Endodermal cell (in vitro differentiated cells): ENCODE measurements at regions not wholly inside any gene's neighbourhood (a gene's known extent, or its start where the extent isn't known, plus 50 kb on each side); places are given as distances from the start of the nearest gene placed in this dataset.

ENCODE experiments used
- DNase-seq: peaks from one replicate; pipeline ENCODE4 v3.0.0-alpha.2; 2017
- H3K27ac ChIP-seq: 2 replicates; pipeline ENCODE4 v1.5.1; 2013; ENCODE audit warnings: mild to moderate bottlenecking, low read depth, low read length, moderate library complexity
- H3K27me3 ChIP-seq: 2 replicates; pipeline ENCODE4 v1.6.1; 2013; ENCODE audit warnings: mild to moderate bottlenecking, low read length, moderate library complexity; ENCODE audit not compliant: insufficient read depth, control insufficient read depth, poor library complexity, severe bottlenecking
- H3K36me3 ChIP-seq: 2 replicates; pipeline ENCODE4 v1.7.0; 2013; ENCODE audit warnings: mild to moderate bottlenecking, low read length, moderate library complexity; ENCODE audit not compliant: control insufficient read depth, insufficient read depth
- H3K4me1 ChIP-seq: one replicate; pipeline ENCODE4 v1.7.0; 2013; ENCODE audit warnings: low read length; ENCODE audit not compliant: control insufficient read depth, insufficient read depth
- H3K4me3 ChIP-seq: 2 replicates; pipeline ENCODE4 v1.5.1; 2013; ENCODE audit warnings: mild to moderate bottlenecking, low read length, moderate library complexity
- H3K9ac ChIP-seq: 2 replicates; pipeline ENCODE4 v1.6.1; 2013; ENCODE audit warnings: mild to moderate bottlenecking, low read length, moderate library complexity; ENCODE audit not compliant: poor library complexity, severe bottlenecking; ENCODE audit errors: extremely low read depth
- H3K9me3 ChIP-seq: 2 replicates; pipeline ENCODE4 v1.6.1; 2013; ENCODE audit warnings: mild to moderate bottlenecking, low read length, moderate library complexity; ENCODE audit not compliant: control insufficient read depth
- H3K27ac Mint-ChIP-seq: 2 replicates; pipeline ENCODE4 v1.8.0; 2020; ENCODE audit warnings: mixed read lengths
- H3K27me3 Mint-ChIP-seq: 2 replicates; pipeline ENCODE4 v1.8.0; 2021; ENCODE audit warnings: mild to moderate bottlenecking, mixed read lengths; ENCODE audit not compliant: insufficient read depth
- H3K36me3 Mint-ChIP-seq: 2 replicates; pipeline ENCODE4 v1.8.0; 2020; ENCODE audit warnings: low read depth, mixed read lengths
- H3K4me1 Mint-ChIP-seq: 2 replicates; pipeline ENCODE4 v1.8.0; 2020; ENCODE audit warnings: mixed read lengths
- H3K4me3 Mint-ChIP-seq: 2 replicates; pipeline ENCODE4 v1.8.0; 2020; ENCODE audit warnings: mild to moderate bottlenecking, moderate library complexity, mixed read lengths
- H3K9me3 Mint-ChIP-seq: 2 replicates; pipeline ENCODE4 v1.8.0; 2020; ENCODE audit warnings: mild to moderate bottlenecking, mixed read lengths
- CTCF ChIP-seq: fragments of 200-600 bp; sonication (generic); conservative IDR thresholded peaks from 2 replicates; pipeline ENCODE4 v1.5.0; 2021; ENCODE audit warnings: antibody characterized with exemption, mild to moderate bottlenecking
- WGBS, 2 experiments: methylation state at CpG; one replicate each; pipeline versions ENCODE4 v1.1.5 to v1.1.7; 2013; ENCODE audit warnings: missing lambda C conversion rate in 2 of 2, mixed read lengths in 1 of 2; ENCODE audit not compliant: insufficient coverage in 1 of 2, insufficient read length in 1 of 2; 5-methylcytosine and 5-hydroxymethylcytosine counted together

- Histone ChIP-seq H3K27me3 (no peaks in the 10 kb centered on the region), H3K4me3 (no peak overlapping the region), H3K9ac (no peak overlapping the region), H3K36me3 (no peaks in the 10 kb centered on the region), H3K9me3 (no peaks in the 10 kb centered on the region), H3K27ac (no peak overlapping the region), H3K4me1 (no peaks in the 10 kb centered on the region)
- no peak for TF ChIP-seq CTCF
- DNase-seq = no peak
- Mint-ChIP-seq H3K27ac (no peak overlapping the region), H3K36me3 (no peaks in the 10 kb centered on the region), H3K4me3 (no peak overlapping the region), H3K9me3 (no peaks in the 10 kb centered on the region), H3K4me1 (peaks cover 17% of the 10 kb centered on the region), H3K27me3 (no peaks in the 10 kb centered on the region)
- WGBS, 2 experiments = 96 to 100% methylated on average over 3 of the region's 4 CpGs
These were observed 190.7 kb downstream of the CDH7 start for GRCh38 chr18:65941482-65941881.
